Keratinocyte (primary cell): ENCODE measurements at regions not wholly inside any gene's neighbourhood (a gene's known extent, or its start where the extent isn't known, plus 50 kb on each side); places are given as distances from the start of the nearest gene placed in this dataset.
A peak's percentile ranks its signal among the peaks of the same experiment; 100 is the strongest.

Experiments used
- DNase-seq: peaks from one replicate; pipeline ENCODE4 v3.0.0-alpha.2; 2011; ENCODE audit warnings: low read depth, missing footprints, low spot score
- FAIRE-seq: peaks from 2 replicates; lab custom pipeline; 2011; peaks lifted over from hg19 to GRCh38; lab: Jason Lieb, UNC
- H2AFZ ChIP-seq: 2 replicates; pipeline ENCODE4 v1.6.0; 2012; ENCODE audit warnings: low read length, control low read depth, inconsistent platforms; ENCODE audit not compliant: control insufficient read depth
- H3K27ac ChIP-seq: 2 replicates; pipeline ENCODE4 v1.5.1; 2011; ENCODE audit warnings: low read length; ENCODE audit not compliant: control insufficient read depth, insufficient read depth
- H3K27me3 ChIP-seq: 3 replicates; pipeline ENCODE4 v1.6.0; 2011; ENCODE audit warnings: low read length; ENCODE audit not compliant: control insufficient read depth, insufficient read depth; ENCODE audit errors: extremely low read depth
- H3K36me3 ChIP-seq, 2 experiments: 2 replicates in 1 of 2; 3 replicates in 1 of 2; pipeline ENCODE4 v1.5.1; 2011; ENCODE audit warnings: low read length in 2 of 2, mild to moderate bottlenecking in 1 of 2; ENCODE audit not compliant: control insufficient read depth in 2 of 2, insufficient read depth in 2 of 2; ENCODE audit errors: extremely low read depth in 1 of 2
- H3K4me1 ChIP-seq: 3 replicates; pipeline ENCODE4 v1.5.1; 2011; ENCODE audit warnings: low read length; ENCODE audit not compliant: control insufficient read depth, insufficient read depth; ENCODE audit errors: extremely low read depth
- H3K4me2 ChIP-seq: 3 replicates; pipeline ENCODE4 v1.6.0; 2011; ENCODE audit warnings: low read depth, low read length; ENCODE audit not compliant: control insufficient read depth, insufficient read depth; ENCODE audit errors: extremely low read depth
- H3K4me3 ChIP-seq, 3 experiments: fragments of 200-600 bp in 1 of 3; sonication (generic) in 1 of 3; 2 replicates in 2 of 3; 3 replicates in 1 of 3; pipeline ENCODE4 v1.5.1; 2011 to 2016; ENCODE audit warnings: low read length in 3 of 3, mild to moderate bottlenecking in 3 of 3, control low read depth in 2 of 3, inconsistent platforms in 1 of 3, low read depth in 1 of 3, mixed read lengths in 1 of 3, mixed run types in 1 of 3, moderate library complexity in 1 of 3; ENCODE audit not compliant: control insufficient read depth in 2 of 3, insufficient read depth in 2 of 3; ENCODE audit errors: extremely low read depth in 1 of 3
- H3K79me2 ChIP-seq: 2 replicates; pipeline ENCODE4 v1.6.0; 2012; ENCODE audit warnings: low read length; ENCODE audit not compliant: control insufficient read depth, insufficient read depth
- H3K9ac ChIP-seq: 3 replicates; pipeline ENCODE4 v1.6.0; 2011; ENCODE audit warnings: low read length; ENCODE audit not compliant: control insufficient read depth, insufficient read depth; ENCODE audit errors: extremely low read depth
- H3K9me1 ChIP-seq: 3 replicates; pipeline ENCODE4 v1.6.0; 2011; ENCODE audit warnings: low read length; ENCODE audit not compliant: control insufficient read depth, insufficient read depth; ENCODE audit errors: extremely low read depth
- H3K9me3 ChIP-seq: 2 replicates; pipeline ENCODE4 v1.5.1; 2012; ENCODE audit warnings: low read depth, low read length; ENCODE audit not compliant: control insufficient read depth
- H4K20me1 ChIP-seq: 3 replicates; pipeline ENCODE4 v1.6.0; 2011; ENCODE audit warnings: low read length; ENCODE audit not compliant: control insufficient read depth, insufficient read depth; ENCODE audit errors: extremely low read depth
- EZH2 ChIP-seq: IDR thresholded peaks from one replicate; pipeline ENCODE4 v1.6.1; 2012; ENCODE audit warnings: inconsistent platforms, mild to moderate bottlenecking, low read length, moderate library complexity
- dilution Hi-C: fragments of 300-500 bp; cut with MboI; formaldehyde crosslinking; loops from one replicate; pipeline ENCODE4 v1.7.0; 2020; ENCODE audit warnings: low sequenced_read_pairs; ENCODE audit not compliant: extremely low pct_ligation_motif_present
- TF ChIP-seq, protein P1 (sequence below), 3 experiments: IDR thresholded peaks in 1 of 3; conservative IDR thresholded peaks in 1 of 3; optimal IDR thresholded peaks in 1 of 3; 2 replicates in 2 of 3; 3 replicates in 1 of 3; pipeline versions ENCODE3 to v1.5.1; 2011; ENCODE audit warnings: low read length in 3 of 3, mild to moderate bottlenecking in 3 of 3, moderate library complexity in 2 of 3, control low read depth in 1 of 3, inconsistent platforms in 1 of 3; ENCODE audit not compliant: insufficient read depth in 2 of 3; ENCODE audit errors: extremely low read depth in 1 of 3

DNA sequence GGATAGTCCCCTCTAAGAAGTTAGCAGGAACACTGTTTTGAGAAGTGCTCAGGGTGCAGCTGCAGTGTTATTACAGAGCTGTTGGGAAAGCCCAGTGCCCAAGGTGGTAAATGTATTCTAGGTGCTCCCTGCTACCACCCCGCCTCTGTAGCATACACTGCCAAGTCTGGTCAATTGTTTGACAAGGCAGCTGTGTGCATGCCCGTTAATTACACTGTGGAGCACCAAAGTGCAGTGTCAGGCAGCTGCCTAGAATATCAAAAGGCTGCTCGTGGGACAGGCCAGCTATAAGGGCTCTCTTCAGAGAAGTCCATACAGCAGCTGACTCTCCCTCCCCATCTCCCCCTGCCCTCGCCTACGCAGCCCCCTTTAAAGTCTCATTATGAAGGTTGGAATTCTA lies 99.9 kb upstream of the KLHL13 start:
- no peaks in the 10 kb centered on the region for H3K9me3 ChIP-seq
- H3K4me1 ChIP-seq: no peaks in the 10 kb centered on the region
- no peaks in the 10 kb centered on the region for H3K36me3 ChIP-seq
- no peak for FAIRE-seq
- H3K27me3 ChIP-seq: no peaks in the 10 kb centered on the region
- H3K27ac ChIP-seq: no peak overlapping the region
- no peak for DNase-seq
- H3K79me2 ChIP-seq: no peaks in the 10 kb centered on the region
- no peak overlapping the region for H3K4me3 ChIP-seq
- no peaks in the 10 kb centered on the region for H3K9me1 ChIP-seq
- no peak overlapping the region for H3K9ac ChIP-seq
- peak overlapping the region; percentile 16 for H3K4me2 ChIP-seq
- dilution Hi-C loops: no loop called here
- H4K20me1 ChIP-seq: no peaks in the 10 kb centered on the region
- TF ChIP-seq, protein P1, sequence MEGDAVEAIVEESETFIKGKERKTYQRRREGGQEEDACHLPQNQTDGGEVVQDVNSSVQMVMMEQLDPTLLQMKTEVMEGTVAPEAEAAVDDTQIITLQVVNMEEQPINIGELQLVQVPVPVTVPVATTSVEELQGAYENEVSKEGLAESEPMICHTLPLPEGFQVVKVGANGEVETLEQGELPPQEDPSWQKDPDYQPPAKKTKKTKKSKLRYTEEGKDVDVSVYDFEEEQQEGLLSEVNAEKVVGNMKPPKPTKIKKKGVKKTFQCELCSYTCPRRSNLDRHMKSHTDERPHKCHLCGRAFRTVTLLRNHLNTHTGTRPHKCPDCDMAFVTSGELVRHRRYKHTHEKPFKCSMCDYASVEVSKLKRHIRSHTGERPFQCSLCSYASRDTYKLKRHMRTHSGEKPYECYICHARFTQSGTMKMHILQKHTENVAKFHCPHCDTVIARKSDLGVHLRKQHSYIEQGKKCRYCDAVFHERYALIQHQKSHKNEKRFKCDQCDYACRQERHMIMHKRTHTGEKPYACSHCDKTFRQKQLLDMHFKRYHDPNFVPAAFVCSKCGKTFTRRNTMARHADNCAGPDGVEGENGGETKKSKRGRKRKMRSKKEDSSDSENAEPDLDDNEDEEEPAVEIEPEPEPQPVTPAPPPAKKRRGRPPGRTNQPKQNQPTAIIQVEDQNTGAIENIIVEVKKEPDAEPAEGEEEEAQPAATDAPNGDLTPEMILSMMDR (optimal IDR thresholded peaks at IDR 0.05 in 1 of 3, IDR thresholded peaks at IDR 0.05 in 1 of 3, conservative IDR thresholded peaks at IDR 0.05 in 1 of 3; ENCODE audit: extremely low read depth in 1 of 3, insufficient read depth in 2 of 3, low read length in 3 of 3): no peak
- TF ChIP-seq EZH2: no peak
- no peak overlapping the region for H2AFZ ChIP-seq

DNA sequence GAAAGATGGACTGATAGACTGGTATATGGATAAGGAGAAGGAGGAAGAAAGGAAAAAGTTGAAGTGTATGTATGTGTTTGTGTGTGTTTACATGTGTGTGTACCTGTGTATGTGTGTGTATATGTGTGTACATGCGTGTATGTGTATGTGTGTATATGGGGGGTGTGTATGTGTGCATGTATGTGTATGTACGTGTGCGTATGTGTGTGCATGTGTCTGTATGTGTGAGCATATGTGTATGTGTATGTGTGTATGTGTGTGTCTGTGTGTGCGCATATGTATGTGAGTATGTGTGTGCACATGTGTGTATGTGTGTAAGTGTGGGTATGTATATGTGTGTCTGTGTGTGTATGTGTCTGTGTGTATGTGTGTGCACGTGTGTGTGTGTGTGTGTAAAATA lies 101.5 kb upstream of the KLHL13 start:
- no peak for FAIRE-seq

More for the DNA sequence above, 101.5 kb upstream of the KLHL13 start:
- no peaks in the 10 kb centered on the region for H3K27me3 ChIP-seq
- no peak overlapping the region for H3K9ac ChIP-seq
- no peak for DNase-seq
- H3K79me2 ChIP-seq: no peaks in the 10 kb centered on the region
- no peaks in the 10 kb centered on the region for H3K4me1 ChIP-seq
- no peaks in the 10 kb centered on the region for H4K20me1 ChIP-seq
- H3K27ac ChIP-seq: no peak overlapping the region
- H3K9me3 ChIP-seq: no peaks in the 10 kb centered on the region
- no peak overlapping the region for H3K4me2 ChIP-seq
- no peak overlapping the region for H2AFZ ChIP-seq
- H3K4me3 ChIP-seq: no peak overlapping the region
- no peaks in the 10 kb centered on the region for H3K36me3 ChIP-seq
- no peak for TF ChIP-seq EZH2
- TF ChIP-seq, protein P1 (optimal IDR thresholded peaks at IDR 0.05 in 1 of 3, IDR thresholded peaks at IDR 0.05 in 1 of 3, conservative IDR thresholded peaks at IDR 0.05 in 1 of 3; ENCODE audit: extremely low read depth in 1 of 3, insufficient read depth in 2 of 3, low read length in 3 of 3): no peak
- H3K9me1 ChIP-seq: no peaks in the 10 kb centered on the region
- dilution Hi-C loops: no loop called here
